Esophagus squamous epithelium (tissue), 5 donors: ENCODE measurements at regions not wholly inside any gene's neighbourhood (a gene's known extent, or its start where the extent isn't known, plus 50 kb on each side); places are given as distances from the start of the nearest gene placed in this dataset.
"Not testable (repeated sequence)": the region's sequence is repeated elsewhere in the genome, so short reads cannot be mapped to it uniquely, and the experiment has no call there.

Experiments
- DNase-seq: peaks from one replicate; lab custom pipeline; 2025; lab: John Stamatoyannopoulos, UW
- H3K27ac ChIP-seq, 4 donors: fragments of 200-600 bp; sonication (generic); one replicate each; pipeline ENCODE4 v1.5.1; 2016 to 2019; ENCODE audit warnings: mild to moderate bottlenecking in 1 of 4
- H3K27me3 ChIP-seq, 4 donors: fragments of 200-600 bp; sonication (generic); 1 replicate in 3 of 4; 2 replicates in 1 of 4; pipeline versions ENCODE4 v1.5.1 to v1.6.0; 2017 to 2021; ENCODE audit warnings: antibody characterized with exemption in 1 of 4
- H3K36me3 ChIP-seq, 3 donors: fragments of 200-600 bp; sonication (generic); one replicate each; pipeline ENCODE4 v1.5.1; 2016 to 2019
- H3K4me1 ChIP-seq, 3 donors: fragments of 200-600 bp; sonication (generic); one replicate each; pipeline ENCODE4 v1.5.1; 2017 to 2019
- H3K4me3 ChIP-seq, 4 donors: fragments of 200-600 bp; sonication (generic); 1 replicate in 3 of 4; 2 replicates in 1 of 4; pipeline ENCODE4 v1.5.1; 2016 to 2019; ENCODE audit warnings: mild to moderate bottlenecking in 2 of 4, moderate library complexity in 1 of 4
- H3K9me3 ChIP-seq, 3 donors: fragments of 200-600 bp; sonication (generic); one replicate each; pipeline ENCODE4 v1.5.1; 2016 to 2019
- WGBS, 2 donors: methylation state at CpG; one replicate each; pipeline ENCODE4 v1.1.5; 2018; 5-methylcytosine and 5-hydroxymethylcytosine counted together
- intact Hi-C: fragments of 100-400 bp; cut with DNase I; formaldehyde crosslinking; loops from one replicate; pipeline ENCODE4 v1.15.0; 2022
- donor health status: DM: yes; HTN: yes; CAD: no.

DNA sequence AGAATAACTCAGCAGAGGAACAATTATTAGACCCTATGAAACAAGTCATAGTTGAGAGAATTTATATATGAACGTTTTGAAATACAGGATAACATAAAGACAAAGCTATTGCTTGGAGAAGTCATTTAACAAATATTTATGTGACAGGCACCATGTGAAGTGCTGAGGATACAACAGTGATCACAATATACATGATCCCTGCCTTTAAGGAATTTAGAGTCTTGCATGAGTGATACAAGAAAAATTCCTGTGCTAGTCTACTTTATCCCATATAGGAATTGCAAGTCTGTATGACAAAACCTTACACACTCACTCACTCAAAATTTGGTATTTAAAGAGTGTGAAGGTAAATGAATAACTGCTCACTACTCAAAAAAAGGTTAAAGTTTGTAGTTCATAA lies 94.5 kb upstream of the NOTCH2NLA start:
- DNase-seq, intact Hi-C loops, H3K4me3 ChIP-seq, H3K27me3 ChIP-seq, H3K4me1 ChIP-seq, H3K27ac ChIP-seq, H3K9me3 ChIP-seq, H3K36me3 ChIP-seq: not testable (repeated sequence)
- WGBS, 2 donors: 0 to 20% methylated on average over 1 of the region's 1 CpG

DNA sequence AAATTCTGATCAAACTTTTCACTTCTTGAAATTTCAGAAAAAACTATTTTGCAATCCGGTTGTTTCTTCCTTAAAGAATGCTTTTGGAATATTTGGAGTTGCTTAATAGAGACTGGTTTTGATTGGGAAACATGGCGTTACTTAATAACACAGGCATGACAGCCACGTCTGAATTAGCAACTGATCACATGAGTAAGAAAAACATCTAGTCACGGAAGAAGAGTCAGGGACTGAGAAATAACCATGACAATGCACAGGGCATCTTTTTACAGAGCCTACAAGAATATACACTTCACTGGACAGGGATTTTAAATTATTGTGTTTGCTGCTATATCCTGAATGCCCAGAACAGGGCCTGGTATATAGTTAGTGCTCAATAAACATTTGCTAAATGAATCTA lies 94.1 kb upstream of the NOTCH2NLA start:
- WGBS, 2 donors: no CpG with 5 or more reads among the region's 4 CpGs
- H3K27me3 ChIP-seq, H3K4me1 ChIP-seq, H3K36me3 ChIP-seq, H3K27ac ChIP-seq, DNase-seq, H3K9me3 ChIP-seq, intact Hi-C loops, H3K4me3 ChIP-seq: not testable (repeated sequence)

DNA sequence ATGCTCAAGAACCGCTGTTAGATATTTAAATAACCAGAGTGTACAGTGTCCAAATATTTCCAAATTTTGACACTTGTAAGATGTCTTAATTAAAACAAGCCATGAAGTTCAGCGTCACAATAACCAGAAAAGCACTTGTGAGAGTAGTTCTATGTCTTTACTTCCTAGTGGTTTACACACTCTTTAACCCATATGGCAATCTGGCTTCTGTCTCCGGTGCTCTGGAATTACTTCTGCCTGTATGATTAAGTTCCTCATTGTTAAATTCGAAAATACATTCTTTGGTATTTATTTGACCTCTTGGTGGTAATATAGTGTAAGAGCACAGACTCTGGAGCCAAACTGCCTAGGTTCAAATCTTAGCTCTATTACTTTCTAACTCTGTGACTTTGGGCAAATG lies 89.9 kb upstream of the NOTCH2NLA start:
- H3K27ac ChIP-seq, DNase-seq, intact Hi-C loops, H3K4me3 ChIP-seq, H3K36me3 ChIP-seq, H3K27me3 ChIP-seq, H3K9me3 ChIP-seq, H3K4me1 ChIP-seq: not testable (repeated sequence)
- no CpG with 5 or more reads among the region's 4 CpGs for WGBS, 2 donors

DNA sequence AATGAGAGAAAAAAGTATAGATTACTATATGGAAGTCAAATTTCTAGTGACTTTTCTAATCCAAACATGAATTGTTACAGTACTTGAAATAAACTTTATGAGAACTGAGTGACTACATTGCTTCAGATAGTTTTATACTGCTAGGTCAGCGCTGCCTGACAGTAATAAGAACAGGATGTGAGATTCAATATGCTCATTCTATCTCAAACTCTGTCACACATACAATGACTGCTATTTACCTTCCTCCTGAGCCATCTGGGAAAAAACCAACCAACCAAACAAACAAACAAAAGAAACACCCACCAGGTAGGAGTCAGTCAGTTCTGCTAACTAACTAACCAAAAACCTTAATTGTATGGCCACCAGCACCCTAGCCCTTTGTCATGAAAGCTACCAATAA lies 89.0 kb upstream of the NOTCH2NLA start:
- H3K4me3 ChIP-seq, H3K27me3 ChIP-seq, H3K9me3 ChIP-seq, H3K4me1 ChIP-seq, H3K27ac ChIP-seq, intact Hi-C loops, DNase-seq, H3K36me3 ChIP-seq: not testable (repeated sequence)
- WGBS, 2 donors: 100% methylated on average over 1 of the region's 1 CpG; no CpG with 5 or more reads in 1 of the 2 donors

DNA sequence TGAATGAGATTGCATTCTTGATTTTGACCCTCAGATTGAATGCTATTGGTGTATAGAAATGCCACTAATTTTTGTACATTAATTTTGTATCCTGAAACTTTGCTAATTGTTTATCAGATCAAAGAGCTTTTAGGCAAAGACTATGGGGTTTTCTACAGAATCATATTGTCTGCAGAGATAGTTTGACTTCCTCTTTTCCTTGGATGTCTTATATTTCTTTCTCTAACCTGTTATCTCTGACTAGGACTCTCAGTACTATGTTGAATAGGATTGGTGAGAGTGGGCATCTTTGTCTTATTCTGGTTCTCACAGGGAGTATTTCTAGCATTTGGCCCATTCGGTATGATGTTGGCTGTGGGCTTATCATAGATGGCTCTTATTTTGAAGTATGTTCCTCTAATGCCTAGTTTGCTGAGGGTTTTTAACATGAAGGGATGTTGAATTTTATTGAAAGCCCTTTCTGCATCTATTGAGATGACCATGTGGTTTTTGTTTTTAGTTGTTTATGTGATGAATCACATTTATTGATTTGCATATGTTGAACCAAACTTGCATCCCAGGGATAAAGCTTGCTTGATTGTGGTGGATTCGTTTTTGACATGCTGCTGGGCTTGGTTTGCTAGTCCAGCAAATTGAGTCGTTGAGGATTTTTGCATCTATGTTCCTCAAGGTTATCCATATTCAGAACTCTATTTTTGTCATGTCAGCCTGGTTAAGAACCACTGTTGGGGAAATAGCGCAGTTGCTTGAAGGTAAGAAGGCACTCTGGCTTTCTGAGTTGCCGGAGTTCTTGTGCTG lies 85.8 kb upstream of the NOTCH2NLA start:
- DNase-seq, H3K9me3 ChIP-seq, H3K4me3 ChIP-seq, intact Hi-C loops, H3K4me1 ChIP-seq, H3K36me3 ChIP-seq, H3K27ac ChIP-seq, H3K27me3 ChIP-seq: not testable (repeated sequence)
- no CpG with 5 or more reads among the region's 5 CpGs for WGBS, 2 donors

DNA sequence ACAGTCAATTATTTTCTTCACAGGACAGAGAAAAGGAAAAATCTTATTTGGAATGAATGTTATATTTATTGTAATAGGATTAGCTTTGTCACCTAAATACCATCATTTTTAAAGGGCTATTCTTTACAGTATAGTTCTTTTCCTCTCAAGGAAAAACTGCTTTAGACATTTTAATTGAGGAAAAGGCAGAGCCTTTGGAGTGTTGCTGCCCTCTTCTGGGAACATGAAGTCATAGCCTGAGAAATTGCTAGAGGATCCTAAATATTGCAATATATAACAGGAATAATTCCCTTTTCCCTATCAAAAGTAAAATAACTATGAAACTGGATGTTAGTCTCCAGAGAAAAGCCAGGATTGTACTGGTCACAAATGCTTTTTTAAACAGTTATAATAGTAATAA lies 81.8 kb upstream of the NOTCH2NLA start:
- H3K27me3 ChIP-seq, H3K9me3 ChIP-seq, H3K27ac ChIP-seq, H3K36me3 ChIP-seq, DNase-seq, H3K4me3 ChIP-seq, intact Hi-C loops, H3K4me1 ChIP-seq: not testable (repeated sequence)

DNA sequence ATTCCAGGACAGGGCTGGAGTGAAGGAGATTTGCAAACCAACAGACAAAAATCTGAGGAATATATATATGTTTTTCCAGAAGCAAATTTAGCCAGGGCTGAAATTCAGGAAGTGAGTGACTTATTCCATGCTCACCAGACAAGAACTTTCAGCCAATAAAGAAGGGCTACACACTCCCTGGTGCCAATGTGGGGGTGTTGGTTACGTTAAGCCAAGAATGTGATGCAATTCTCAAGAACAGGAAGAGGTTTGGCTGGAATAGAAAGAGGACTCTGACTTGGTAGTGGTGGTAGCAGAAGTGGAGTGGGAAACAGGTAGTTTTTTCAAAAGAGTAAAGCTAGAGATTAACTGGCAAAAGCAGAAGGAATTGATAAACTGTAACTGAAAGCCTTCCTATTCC lies 80.6 kb upstream of the NOTCH2NLA start:
- H3K27ac ChIP-seq, intact Hi-C loops, DNase-seq, H3K36me3 ChIP-seq, H3K9me3 ChIP-seq, H3K4me3 ChIP-seq, H3K4me1 ChIP-seq, H3K27me3 ChIP-seq: not testable (repeated sequence)
- no CpG with 5 or more reads among the region's 1 CpG for WGBS, 2 donors

DNA sequence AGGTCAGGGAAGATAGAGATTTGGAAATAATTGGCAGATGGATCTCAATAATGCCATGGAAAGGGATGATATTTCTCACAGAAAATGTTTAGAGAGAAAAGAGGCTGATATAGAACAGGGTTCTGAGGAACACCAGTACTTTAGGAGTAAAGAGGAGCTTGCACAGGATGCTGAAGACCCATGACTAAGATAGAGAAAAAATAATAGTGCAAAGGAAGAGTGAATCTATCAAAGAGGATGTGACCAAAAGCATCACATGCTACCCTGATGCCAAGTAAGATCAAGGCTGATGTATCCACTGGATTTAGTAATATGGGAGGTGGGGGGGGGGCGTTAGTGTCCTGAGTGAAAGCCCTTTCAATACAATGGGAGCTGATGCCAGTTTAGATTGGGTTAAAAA lies 80.1 kb upstream of the NOTCH2NLA start:
- WGBS, 2 donors: no CpG with 5 or more reads among the region's 1 CpG
- H3K27ac ChIP-seq, H3K36me3 ChIP-seq, DNase-seq, intact Hi-C loops, H3K4me1 ChIP-seq, H3K9me3 ChIP-seq, H3K4me3 ChIP-seq, H3K27me3 ChIP-seq: not testable (repeated sequence)

DNA sequence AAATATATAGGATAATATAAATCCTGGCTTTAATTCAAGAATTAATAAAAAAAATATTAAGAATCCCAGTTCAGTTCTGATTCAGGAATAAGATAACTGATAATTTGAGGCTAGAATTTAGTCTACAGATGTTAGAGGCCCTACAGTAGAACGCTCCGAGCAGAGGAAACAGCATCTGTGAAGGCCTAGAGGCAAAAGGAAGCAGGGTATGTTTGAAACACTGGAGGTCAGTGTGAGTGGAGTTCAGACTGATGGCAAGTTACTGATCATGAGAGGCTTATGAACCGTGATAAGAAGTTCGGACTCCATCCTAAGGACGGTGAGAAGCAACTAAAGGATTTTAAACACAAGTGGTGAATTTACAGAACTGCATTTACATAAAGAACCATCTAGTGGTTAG lies 79.3 kb upstream of the NOTCH2NLA start:
- 79 to 92% methylated on average over 3 of the region's 5 CpGs for WGBS, 2 donors
- H3K36me3 ChIP-seq, DNase-seq, H3K4me3 ChIP-seq, H3K9me3 ChIP-seq, H3K4me1 ChIP-seq, H3K27me3 ChIP-seq, H3K27ac ChIP-seq, intact Hi-C loops: not testable (repeated sequence)

DNA sequence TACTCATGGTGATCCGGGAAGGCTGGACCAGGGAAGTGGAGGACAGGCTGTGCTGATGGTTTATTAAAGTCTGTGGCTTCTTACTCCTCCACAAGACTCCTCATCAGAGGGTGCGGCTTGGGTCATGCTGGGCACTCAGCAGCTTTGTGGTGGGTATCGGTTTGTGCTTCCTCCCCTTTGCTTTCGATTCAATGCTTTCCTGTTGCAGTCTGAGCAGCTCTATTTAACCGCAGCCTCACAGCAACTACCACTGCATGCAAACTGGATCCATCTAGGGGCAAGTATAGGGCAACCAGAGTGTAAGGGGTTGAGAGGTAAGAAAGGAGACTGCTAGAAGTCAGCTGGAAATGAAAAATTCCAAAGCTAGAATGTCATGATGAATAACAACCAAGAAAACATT lies 78.8 kb upstream of the NOTCH2NLA start:
- H3K27me3 ChIP-seq, H3K27ac ChIP-seq, H3K9me3 ChIP-seq, H3K4me3 ChIP-seq, H3K4me1 ChIP-seq, H3K36me3 ChIP-seq, DNase-seq, intact Hi-C loops: not testable (repeated sequence)
- WGBS, 2 donors: no CpG with 5 or more reads among the region's 5 CpGs

DNA sequence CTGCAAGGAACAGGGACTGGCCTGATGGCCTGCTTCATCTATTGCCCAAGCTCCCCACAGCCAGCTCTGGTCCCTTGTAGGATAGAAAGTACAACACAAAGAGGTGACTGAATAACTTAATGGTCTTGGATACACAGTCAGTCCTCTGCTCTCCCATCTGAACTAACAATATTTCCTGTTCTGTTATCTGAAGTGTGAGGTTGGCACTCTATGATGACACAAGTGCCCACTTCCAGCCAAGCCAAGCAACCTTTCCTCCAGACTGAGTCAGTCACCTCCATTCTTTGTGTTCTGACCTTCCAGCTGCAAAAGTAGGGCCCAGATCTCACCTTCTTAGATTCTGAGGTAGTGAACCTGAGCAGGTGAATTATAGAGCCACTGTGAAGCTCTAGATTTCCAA lies 77.8 kb upstream of the NOTCH2NLA start:
- H3K4me3 ChIP-seq, H3K27me3 ChIP-seq, H3K27ac ChIP-seq, H3K9me3 ChIP-seq, H3K36me3 ChIP-seq, intact Hi-C loops, DNase-seq, H3K4me1 ChIP-seq: not testable (repeated sequence)

DNA sequence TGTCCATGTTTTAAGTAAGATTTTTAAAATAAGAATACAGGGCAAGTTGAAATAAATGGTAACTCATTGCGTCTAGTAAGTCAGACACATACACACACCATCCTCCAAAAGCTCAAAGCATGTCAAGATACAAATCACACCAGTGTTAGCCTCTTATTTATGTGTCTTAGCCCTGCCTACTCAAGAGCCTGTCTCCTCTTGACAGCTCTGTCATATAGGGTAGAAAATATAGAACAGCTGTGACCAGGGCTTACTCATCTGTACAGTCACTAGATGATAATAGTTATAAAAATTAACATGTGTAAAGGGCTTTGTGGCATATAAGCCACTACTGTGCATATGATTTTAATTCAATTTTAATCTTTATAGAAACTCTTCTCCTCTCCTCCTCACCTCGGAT lies 76.6 kb upstream of the NOTCH2NLA start:
- H3K27me3 ChIP-seq, H3K27ac ChIP-seq, H3K4me3 ChIP-seq, intact Hi-C loops, H3K4me1 ChIP-seq, H3K36me3 ChIP-seq, H3K9me3 ChIP-seq, DNase-seq: not testable (repeated sequence)
- WGBS, 2 donors: no CpG with 5 or more reads among the region's 2 CpGs

DNA sequence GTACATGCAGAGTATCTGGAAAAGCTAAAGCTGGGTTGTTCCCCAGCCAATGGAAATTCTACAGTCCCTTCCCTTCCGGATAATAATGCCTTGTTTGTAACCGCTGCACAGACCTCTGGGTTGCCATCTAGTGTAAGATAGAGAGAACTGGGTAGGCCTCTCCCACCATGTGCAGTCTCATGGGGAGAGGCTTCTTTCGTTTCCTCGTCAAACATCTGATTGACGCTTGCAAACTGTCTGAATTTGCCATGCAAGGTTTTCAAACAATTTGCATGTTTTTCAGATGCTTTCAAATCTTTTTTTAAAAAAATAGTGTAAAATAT lies 69.7 kb upstream of the NOTCH2NLA start:
- intact Hi-C loops, H3K27me3 ChIP-seq, H3K36me3 ChIP-seq, H3K9me3 ChIP-seq, DNase-seq, H3K4me1 ChIP-seq, H3K4me3 ChIP-seq, H3K27ac ChIP-seq: not testable (repeated sequence)
- no CpG with 5 or more reads among the region's 5 CpGs for WGBS, 2 donors
